GM12878 (cell line): ENCODE measurements at regions not wholly inside any gene's neighbourhood (a gene's known extent, or its start where the extent isn't known, plus 50 kb on each side); places are given as distances from the start of the nearest gene placed in this dataset.
"Not testable (repeated sequence)": the region's sequence is repeated elsewhere in the genome, so short reads cannot be mapped to it uniquely, and the experiment has no call there.

Experiments
- ATAC-seq: fragments of 200-7000 bp; cut with Tn5 transposase; 3 replicates; pipeline ENCODE4 v1.9.1; 2020; ENCODE audit warnings: mild to moderate bottlenecking, moderate library complexity
- BruUV-seq: library from RNA; stranded (reverse); fragments of 400-500 nt; replicated peaks from 2 replicates; lab custom pipeline; 2021; lab: Mats Ljungman, UMichigan
- CTCF ChIA-PET: fragments of 300-600 bp; sonication (Branson Sonifier 250); formaldehyde crosslinking; extraction: SDS; loops from one replicate; lab custom pipeline; 2021; ENCODE audit warnings: inconsistent platforms; lab: Yijun Ruan, JAX
- POLR2A ChIA-PET: fragments of 350-600 bp; formaldehyde crosslinking; extraction: SDS; loops from one replicate; lab custom pipeline; 2021; ENCODE audit warnings: inconsistent platforms; lab: Charles Lee
- RAD21 ChIA-PET: fragments of 300-600 bp; sonication (Branson Sonifier 250); formaldehyde crosslinking; loops from one replicate; lab custom pipeline; 2023; ENCODE audit warnings: antibody characterized with exemption; ENCODE audit not compliant: unreplicated experiment; lab: Charles Lee
- SMC1A ChIA-PET: fragments of 300-600 bp; sonication (Branson Sonifier 250); formaldehyde crosslinking; loops from one replicate; lab custom pipeline; 2023; ENCODE audit not compliant: unreplicated experiment, uncharacterized antibody; lab: Charles Lee
- DNase-seq: peaks from one replicate; pipeline ENCODE4 v3.0.0-alpha.2; 2011; ENCODE audit warnings: low read depth, low spot score
- FAIRE-seq: peaks from 3 replicates; lab custom pipeline; 2011; peaks lifted over from hg19 to GRCh38; lab: Jason Lieb, UNC
- H2AFZ ChIP-seq: 2 replicates; pipeline ENCODE4 v1.6.0; 2011; ENCODE audit warnings: low read depth, low read length, control low read depth; ENCODE audit not compliant: control insufficient read depth
- H3K27ac ChIP-seq: 2 replicates; pipeline ENCODE4 v1.5.1; 2011; ENCODE audit warnings: control low read depth; ENCODE audit not compliant: control insufficient read depth, insufficient read depth
- H3K27me3 ChIP-seq, 2 experiments: replicated peaks in 1 of 2; 2 replicates each; pipeline versions ENCODE4 v1.6.0 to v1.6.1; 2011; ENCODE audit warnings: low read length in 1 of 2; ENCODE audit not compliant: control insufficient read depth in 2 of 2, insufficient read depth in 2 of 2
- H3K36me3 ChIP-seq, 2 experiments: 2 replicates each; pipeline ENCODE4 v1.5.1; 2011; ENCODE audit warnings: low read length in 1 of 2; ENCODE audit not compliant: control insufficient read depth in 2 of 2, insufficient read depth in 2 of 2
- H3K4me1 ChIP-seq: 2 replicates; pipeline ENCODE4 v1.6.1; 2011; ENCODE audit warnings: mild to moderate bottlenecking, low read length, moderate library complexity, mixed read lengths; ENCODE audit not compliant: control insufficient read depth, insufficient read depth
- H3K4me2 ChIP-seq: 2 replicates; pipeline ENCODE4 v1.6.0; 2011; ENCODE audit warnings: control low read depth; ENCODE audit not compliant: control insufficient read depth, insufficient read depth
- H3K4me3 ChIP-seq: fragments of 200-600 bp; sonication (generic); 2 replicates; pipeline ENCODE4 v1.5.1; 2016
- H3K79me2 ChIP-seq: 2 replicates; pipeline ENCODE4 v1.6.0; 2011; ENCODE audit warnings: low read length; ENCODE audit not compliant: control insufficient read depth, insufficient read depth
- H3K9ac ChIP-seq: 2 replicates; pipeline ENCODE4 v1.8.0; 2011; ENCODE audit warnings: low read length, control low read depth, mixed read lengths; ENCODE audit not compliant: control insufficient read depth, insufficient read depth
- H3K9me3 ChIP-seq: replicated peaks from 3 replicates; pipeline ENCODE4 v1.5.1; 2011; ENCODE audit warnings: mild to moderate bottlenecking, low read length; ENCODE audit not compliant: control insufficient read depth, insufficient read depth
- H4K20me1 ChIP-seq: 2 replicates; pipeline ENCODE4 v1.6.0; 2011; ENCODE audit not compliant: control insufficient read depth, insufficient read depth
- CREM ChIP-seq: IDR thresholded peaks from 2 replicates; pipeline ENCODE4 v1.6.1; 2014; ENCODE audit warnings: antibody characterized with exemption, low read depth
- IKZF1 ChIP-seq: fragments of 450-650 bp; conservative IDR thresholded peaks from 2 replicates; pipeline ENCODE4 v1.6.1; 2017; ENCODE audit warnings: antibody characterized with exemption, mild to moderate bottlenecking
- WGBS: methylation state at CpG from one replicate; pipeline ENCODE4 v1.1.6; 2016; ENCODE audit warnings: low lambda C conversion rate; ENCODE audit not compliant: insufficient replicate concordance, insufficient coverage; ENCODE audit errors: missing lambda C conversion rate; 5-methylcytosine and 5-hydroxymethylcytosine counted together
- in situ Hi-C: fragments of 300-500 bp; cut with MboI; formaldehyde crosslinking; loops from 9 replicates; pipeline ENCODE4 v1.14.3; 2018; ENCODE audit warnings: mixed read lengths
- intact Hi-C: fragments of 100-400 bp; cut with micrococcal nuclease; formaldehyde crosslinking; loops from one replicate; pipeline ENCODE4 v1.14.2; 2022; ENCODE audit not compliant: unreplicated experiment

- Histone ChIP-seq H3K27ac (no peak overlapping the region), H4K20me1 (no peaks in the 10 kb centered on the region), H3K4me1 (no peaks in the 10 kb centered on the region), H3K9ac (no peak overlapping the region), H3K27me3 (no peaks in the 10 kb centered on the region), H3K9me3 (no peaks in the 10 kb centered on the region), H3K36me3 (no peaks in the 10 kb centered on the region), H2AFZ (no peak overlapping the region), H3K4me2 (no peak overlapping the region), H3K4me3 (no peak overlapping the region), H3K79me2 (no peaks in the 10 kb centered on the region)
- FAIRE-seq (no peak), DNase-seq (no peak), ATAC-seq (no peak)
- 0 out of 2 replicates have a peak, but pooled peaks have one; percentile 16 for TF ChIP-seq IKZF1
- no peak for TF ChIP-seq CREM
- intact Hi-C loops, result no loop called here
- RAD21 ChIA-PET, result interaction anchor here (0.7 kb wide), 1 partner anchor 70 kb away, joined by 3 read pairs; no protein-coding TSS in a partner anchor
- CTCF ChIA-PET, result interaction anchor here (1.6 kb wide), 1 partner anchor 10 kb away, joined by 3 read pairs; no protein-coding TSS in a partner anchor
- in situ Hi-C loops, result no loop called here
- POLR2A ChIA-PET, result no interaction called here
- no TSS peak for BruUV-seq
- SMC1A ChIA-PET, result interaction anchor here (0.9 to 1.2 kb wide), 3 partner anchors 11 to 314 kb away, joined by 3 read pairs; no protein-coding TSS in a partner anchor
Observed at GRCh38 chr3:40901796-40902195, 297.5 kb upstream of the CTNNB1 start.

DNA sequence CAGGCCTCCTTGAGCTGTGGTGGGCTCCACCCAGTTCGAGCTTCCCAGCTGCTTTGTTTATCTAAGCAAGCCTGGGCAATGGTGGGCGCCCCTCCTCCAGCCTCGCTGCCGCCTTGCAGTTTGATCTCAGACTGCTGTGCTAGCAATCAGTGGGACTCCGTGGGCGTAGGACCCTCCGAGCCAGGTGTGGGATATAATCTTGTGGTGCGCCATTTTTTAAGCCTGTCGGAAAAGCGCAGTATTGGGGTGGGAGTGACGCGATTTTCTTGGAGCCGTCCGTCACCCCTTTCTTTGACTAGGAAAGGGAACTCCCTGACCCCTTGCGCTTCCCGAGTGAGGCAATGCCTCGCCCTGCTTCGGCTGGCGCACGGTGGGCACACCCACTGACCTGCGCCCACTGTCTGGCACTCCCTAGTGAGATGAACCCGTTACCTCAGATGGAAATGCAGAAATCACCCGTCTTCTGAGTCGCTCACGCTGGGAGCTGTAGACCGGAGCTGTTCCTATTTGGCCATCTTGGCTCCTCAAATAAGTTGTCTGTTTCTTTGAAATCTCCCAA, 291.3 kb upstream of the CTNNB1 start:
- RAD21 ChIA-PET, H3K27me3 ChIP-seq, intact Hi-C loops, FAIRE-seq, POLR2A ChIA-PET, DNase-seq, H2AFZ ChIP-seq, BruUV-seq, CTCF ChIA-PET, H3K9me3 ChIP-seq, H3K27ac ChIP-seq, H3K9ac ChIP-seq, ATAC-seq, H3K4me2 ChIP-seq, H3K4me1 ChIP-seq, in situ Hi-C loops, H4K20me1 ChIP-seq, H3K79me2 ChIP-seq, H3K36me3 ChIP-seq, SMC1A ChIA-PET, H3K4me3 ChIP-seq: not testable (repeated sequence)
- WGBS, result 54% methylated on average over 26 of the region's 26 CpGs
